Central memory CD4-positive, alpha-beta T cell (primary cell): ENCODE measurements at regions not wholly inside any gene's neighbourhood (a gene's known extent, or its start where the extent isn't known, plus 50 kb on each side); places are given as distances from the start of the nearest gene placed in this dataset.
"Not testable (repeated sequence)": the region's sequence is repeated elsewhere in the genome, so short reads cannot be mapped to it uniquely, and the experiment has no call there.

Experiments used
- DNase-seq: peaks from one replicate; pipeline ENCODE4 v3.0.0; 2022

- no peak for DNase-seq
Measured at GRCh38 chr13:82298106-82298505, 1584.2 kb downstream of the SLITRK1 start.

GRCh38 chr13:82294226-82294625, 1588.0 kb downstream of the SLITRK1 start:
- DNase-seq = no peak

- no peak for DNase-seq
Measured at GRCh38 chr13:82292334-82292733, 1589.9 kb downstream of the SLITRK1 start.

- no peak for DNase-seq
Measured at GRCh38 chr13:82291852-82292251, 1590.4 kb downstream of the SLITRK1 start.

- DNase-seq = no peak
Measured at GRCh38 chr13:82275644-82276043, 1606.6 kb downstream of the SLITRK1 start.

- DNase-seq = no peak
Measured at GRCh38 chr13:82259284-82259683, 1623.0 kb downstream of the SLITRK1 start.

- DNase-seq = no peak
Measured at GRCh38 chr13:82257790-82258507, 1624.3 kb downstream of the SLITRK1 start.

- no peak for DNase-seq
Measured at GRCh38 chr13:82248762-82249161, 1633.5 kb downstream of the SLITRK1 start.

- DNase-seq = no peak
Measured at GRCh38 chr13:82245860-82246259, 1636.4 kb downstream of the SLITRK1 start.

- DNase-seq = no peak
Measured at GRCh38 chr13:82224806-82225205, 1657.5 kb downstream of the SLITRK1 start.

GRCh38 chr13:82221621-82222020, 1660.7 kb downstream of the SLITRK1 start:
- no peak for DNase-seq

- DNase-seq = no peak
Measured at GRCh38 chr13:82220641-82221040, 1661.6 kb downstream of the SLITRK1 start.

GRCh38 chr13:82216165-82216564, 1666.1 kb downstream of the SLITRK1 start:
- no peak for DNase-seq

- DNase-seq = no peak
Measured at GRCh38 chr13:82214341-82214740, 1667.9 kb downstream of the SLITRK1 start.

GRCh38 chr13:82206241-82206640, 1676.0 kb downstream of the SLITRK1 start:
- no peak for DNase-seq

GRCh38 chr13:82202398-82202797, 1679.9 kb downstream of the SLITRK1 start:
- no peak for DNase-seq

- DNase-seq = no peak
Measured at GRCh38 chr13:82196087-82196486, 1686.2 kb downstream of the SLITRK1 start.

GRCh38 chr13:82187227-82187626, 1695.0 kb downstream of the SLITRK1 start:
- DNase-seq = no peak

GRCh38 chr13:82176751-82177150, 1705.5 kb downstream of the SLITRK1 start:
- DNase-seq = no peak

GRCh38 chr13:82165396-82166174, 1716.7 kb downstream of the SLITRK1 start:
- no peak for DNase-seq

- not testable (repeated sequence) for DNase-seq
Measured at GRCh38 chr13:82164780-82165395, 1717.4 kb downstream of the SLITRK1 start.

GRCh38 chr13:82147526-82147925, 1734.7 kb downstream of the SLITRK1 start:
- DNase-seq = no peak

GRCh38 chr13:82136880-82137279, 1745.4 kb downstream of the SLITRK1 start:
- no peak for DNase-seq

GRCh38 chr13:82129281-82129680, 1753.0 kb downstream of the SLITRK1 start:
- DNase-seq = no peak
